Peyer's patch (tissue), 4 donors: ENCODE measurements at regions not wholly inside any gene's neighbourhood (a gene's known extent, or its start where the extent isn't known, plus 50 kb on each side); places are given as distances from the start of the nearest gene placed in this dataset.

Experiments used
- DNase-seq, 3 donors: peaks; one replicate each; pipeline ENCODE4 v3.0.0-alpha.2; 2017 to 2019
- H3K27ac ChIP-seq, 4 donors: fragments of 200-600 bp; sonication (generic); one replicate each; pipeline ENCODE4 v1.5.1; 2016 to 2019
- H3K27me3 ChIP-seq, 2 donors: fragments of 200-600 bp; sonication (generic); one replicate each; pipeline ENCODE4 v1.5.1; 2019
- H3K36me3 ChIP-seq, 3 donors: fragments of 200-600 bp; sonication (generic); one replicate each; pipeline ENCODE4 v1.5.1; 2016 to 2019
- H3K4me1 ChIP-seq, 4 donors: fragments of 200-600 bp; sonication (generic); one replicate each; pipeline ENCODE4 v1.5.1; 2016 to 2019
- H3K4me3 ChIP-seq, 4 donors: fragments of 200-600 bp; sonication (generic); 1 replicate in 3 of 4; 2 replicates in 1 of 4; pipeline ENCODE4 v1.5.1; 2016 to 2019; ENCODE audit warnings: mild to moderate bottlenecking in 1 of 4
- H3K9me3 ChIP-seq, 4 donors: fragments of 200-600 bp; sonication (generic); one replicate each; pipeline ENCODE4 v1.5.1; 2016 to 2019; ENCODE audit warnings: mild to moderate bottlenecking in 1 of 4
- POLR2A ChIP-seq, 2 donors: fragments of 450-650 bp; IDR thresholded peaks; one replicate each; pipeline ENCODE4 v1.5.1; 2017; ENCODE audit warnings: antibody characterized with exemption in 2 of 2, mild to moderate bottlenecking in 2 of 2, moderate library complexity in 2 of 2
- TF ChIP-seq, protein P1 (sequence below), 6 experiments: fragments of 450-650 bp in 4 of 6; fragments of 200-600 bp in 2 of 6; sonication (generic) in 1 of 6; IDR thresholded peaks; one replicate each; pipeline ENCODE4 v1.5.1; 2017 to 2019; ENCODE audit warnings: antibody characterized with exemption in 6 of 6, mild to moderate bottlenecking in 3 of 6, moderate library complexity in 1 of 6

DNA sequence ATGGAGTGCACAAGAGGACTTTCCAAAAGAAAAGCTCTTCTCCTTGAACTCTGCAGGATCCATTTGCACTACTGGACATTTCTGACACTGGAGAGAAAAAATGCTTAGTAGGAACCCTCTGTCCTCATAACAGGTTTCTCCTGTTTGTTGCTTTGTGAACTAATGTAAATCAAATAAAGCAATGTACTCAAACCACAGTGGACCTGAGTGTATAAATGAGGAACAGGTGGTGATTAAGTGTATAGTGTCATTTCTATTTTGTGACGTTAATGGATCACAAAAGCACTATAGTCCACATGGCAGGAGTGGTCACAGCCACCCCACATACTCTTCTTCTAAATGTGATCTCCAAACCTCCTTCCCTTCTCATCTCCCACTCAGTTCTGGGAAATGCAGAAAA lies 268.4 kb upstream of the DUSP10 start:
- H3K27ac ChIP-seq = no peak overlapping the region
- H3K36me3 ChIP-seq = no peaks in the 10 kb centered on the region
- DNase-seq = no peak
- no peaks in the 10 kb centered on the region for H3K9me3 ChIP-seq
- no peaks in the 10 kb centered on the region for H3K4me1 ChIP-seq
- H3K27me3 ChIP-seq = no peaks in the 10 kb centered on the region
- H3K4me3 ChIP-seq = no peak overlapping the region
- TF ChIP-seq, protein P1, sequence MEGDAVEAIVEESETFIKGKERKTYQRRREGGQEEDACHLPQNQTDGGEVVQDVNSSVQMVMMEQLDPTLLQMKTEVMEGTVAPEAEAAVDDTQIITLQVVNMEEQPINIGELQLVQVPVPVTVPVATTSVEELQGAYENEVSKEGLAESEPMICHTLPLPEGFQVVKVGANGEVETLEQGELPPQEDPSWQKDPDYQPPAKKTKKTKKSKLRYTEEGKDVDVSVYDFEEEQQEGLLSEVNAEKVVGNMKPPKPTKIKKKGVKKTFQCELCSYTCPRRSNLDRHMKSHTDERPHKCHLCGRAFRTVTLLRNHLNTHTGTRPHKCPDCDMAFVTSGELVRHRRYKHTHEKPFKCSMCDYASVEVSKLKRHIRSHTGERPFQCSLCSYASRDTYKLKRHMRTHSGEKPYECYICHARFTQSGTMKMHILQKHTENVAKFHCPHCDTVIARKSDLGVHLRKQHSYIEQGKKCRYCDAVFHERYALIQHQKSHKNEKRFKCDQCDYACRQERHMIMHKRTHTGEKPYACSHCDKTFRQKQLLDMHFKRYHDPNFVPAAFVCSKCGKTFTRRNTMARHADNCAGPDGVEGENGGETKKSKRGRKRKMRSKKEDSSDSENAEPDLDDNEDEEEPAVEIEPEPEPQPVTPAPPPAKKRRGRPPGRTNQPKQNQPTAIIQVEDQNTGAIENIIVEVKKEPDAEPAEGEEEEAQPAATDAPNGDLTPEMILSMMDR (IDR thresholded peaks at IDR 0.05) = no peak
- TF ChIP-seq POLR2A (IDR thresholded peaks at IDR 0.05) = no peak

DNA sequence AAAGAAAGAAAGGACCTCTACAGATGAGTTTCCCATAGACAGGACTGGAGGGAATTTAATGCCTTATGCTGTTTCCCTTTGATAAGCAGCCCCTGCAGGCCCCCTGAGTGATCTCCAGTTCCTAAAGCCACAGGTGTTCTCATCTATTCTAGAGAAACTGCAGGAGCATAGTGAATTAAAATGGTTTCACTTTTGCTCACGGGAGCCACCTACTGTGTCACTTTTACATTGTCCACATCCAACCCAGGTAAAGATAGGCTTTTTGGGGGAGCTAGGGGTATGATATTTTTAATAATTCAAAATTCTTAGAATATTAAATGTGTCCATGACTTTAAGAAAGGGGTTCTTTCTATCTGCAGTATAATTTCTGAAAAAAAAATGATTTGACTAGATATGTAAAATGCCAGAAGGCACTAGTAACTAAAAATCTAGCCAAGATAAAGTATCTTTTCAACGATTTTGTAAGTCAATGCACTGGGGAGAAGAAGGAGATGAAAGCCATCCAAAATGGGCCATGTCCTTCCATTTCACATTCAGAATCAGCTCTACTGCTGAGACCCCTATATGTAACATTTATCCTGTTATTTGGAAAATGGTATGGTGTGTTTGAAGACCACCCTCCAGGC lies 267.3 kb upstream of the DUSP10 start:
- TF ChIP-seq, protein P1 (IDR thresholded peaks at IDR 0.05) = peak in 5 of 6 experiments; percentile 9 to 31 (median 22)
- TF ChIP-seq POLR2A (IDR thresholded peaks at IDR 0.05) = no peak
- DNase-seq = peak in 1 of 3 donors; percentile 19
- no peaks in the 10 kb centered on the region for H3K27me3 ChIP-seq
- no peaks in the 10 kb centered on the region for H3K9me3 ChIP-seq
- no peak overlapping the region for H3K27ac ChIP-seq
- no peaks in the 10 kb centered on the region for H3K36me3 ChIP-seq
- H3K4me1 ChIP-seq = no peaks in the 10 kb centered on the region
- no peak overlapping the region for H3K4me3 ChIP-seq

DNA sequence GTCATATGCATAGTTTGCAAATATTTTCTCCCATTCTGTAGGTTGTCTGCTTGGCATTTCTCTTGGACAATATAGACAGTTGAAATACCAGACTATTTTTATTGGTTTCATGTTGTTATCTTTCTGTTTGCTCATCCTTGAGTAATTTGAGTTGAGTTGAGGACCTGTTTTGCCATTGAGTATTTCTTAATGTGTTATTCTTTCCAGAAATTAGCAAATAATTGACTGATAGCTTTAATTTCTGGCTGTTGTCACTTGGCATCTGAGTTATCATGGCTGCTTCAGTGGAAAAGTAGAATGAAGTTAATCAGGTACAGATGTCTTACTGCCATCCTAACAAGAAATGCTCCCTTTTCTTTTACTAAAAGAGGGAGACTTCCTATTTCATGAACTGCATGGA lies 264.8 kb upstream of the DUSP10 start:
- no peak overlapping the region for H3K27ac ChIP-seq
- H3K4me3 ChIP-seq = no peak overlapping the region
- no peaks in the 10 kb centered on the region for H3K27me3 ChIP-seq
- no peak for TF ChIP-seq POLR2A (IDR thresholded peaks at IDR 0.05)
- TF ChIP-seq, protein P1 (IDR thresholded peaks at IDR 0.05) = no peak
- no peaks in the 10 kb centered on the region for H3K4me1 ChIP-seq
- H3K36me3 ChIP-seq = no peaks in the 10 kb centered on the region
- no peak for DNase-seq
- H3K9me3 ChIP-seq = no peaks in the 10 kb centered on the region

DNA sequence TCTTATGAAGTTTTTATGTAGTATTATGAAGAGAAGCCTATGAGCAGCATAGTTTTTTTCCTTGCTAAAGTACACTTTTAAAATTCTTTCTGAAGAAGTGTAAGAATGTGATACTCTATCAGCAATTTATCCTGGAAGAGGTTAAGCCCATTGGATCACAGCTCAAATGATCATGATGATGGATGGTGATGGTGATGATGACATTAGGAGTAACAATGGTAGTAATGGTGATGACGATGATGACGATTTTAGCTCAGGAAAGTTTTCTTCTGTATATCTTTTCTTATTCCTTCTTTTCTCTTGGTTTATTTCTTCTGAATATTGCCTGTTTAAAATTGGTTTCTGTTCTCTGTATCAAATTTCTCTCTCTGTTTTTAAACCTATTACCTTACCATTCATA lies 262.9 kb upstream of the DUSP10 start:
- Histone ChIP-seq H3K4me1 (no peaks in the 10 kb centered on the region), H3K4me3 (no peak overlapping the region), H3K27me3 (no peaks in the 10 kb centered on the region), H3K36me3 (no peaks in the 10 kb centered on the region), H3K9me3 (no peaks in the 10 kb centered on the region), H3K27ac (no peak overlapping the region)
- no peak for DNase-seq
- no peak for TF ChIP-seq POLR2A (IDR thresholded peaks at IDR 0.05)
- TF ChIP-seq, protein P1 (IDR thresholded peaks at IDR 0.05) = no peak

DNA sequence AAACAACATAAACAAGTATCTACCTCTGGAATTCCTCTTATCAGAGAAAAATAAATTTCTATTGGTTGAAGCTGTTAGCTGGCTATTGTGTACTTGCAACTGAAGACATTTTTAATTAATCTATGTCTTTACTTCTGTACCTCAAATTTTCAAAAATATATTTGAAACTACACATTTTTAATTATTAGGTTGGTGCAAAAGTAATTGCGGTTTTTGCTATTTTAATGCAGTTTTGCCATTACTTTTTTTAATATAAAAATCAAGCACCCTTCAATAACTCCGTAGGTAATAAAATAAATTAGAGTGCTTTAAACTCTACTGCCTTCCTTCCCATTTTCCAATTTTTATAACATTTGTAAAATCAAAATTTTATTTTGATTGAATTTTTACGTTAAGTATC lies 262.1 kb upstream of the DUSP10 start:
- Histone ChIP-seq H3K27me3 (no peaks in the 10 kb centered on the region), H3K4me1 (no peaks in the 10 kb centered on the region), H3K9me3 (no peaks in the 10 kb centered on the region), H3K4me3 (no peak overlapping the region), H3K36me3 (no peaks in the 10 kb centered on the region), H3K27ac (no peak overlapping the region)
- DNase-seq = no peak
- no peak for TF ChIP-seq POLR2A (IDR thresholded peaks at IDR 0.05)
- TF ChIP-seq, protein P1 (IDR thresholded peaks at IDR 0.05) = no peak

DNA sequence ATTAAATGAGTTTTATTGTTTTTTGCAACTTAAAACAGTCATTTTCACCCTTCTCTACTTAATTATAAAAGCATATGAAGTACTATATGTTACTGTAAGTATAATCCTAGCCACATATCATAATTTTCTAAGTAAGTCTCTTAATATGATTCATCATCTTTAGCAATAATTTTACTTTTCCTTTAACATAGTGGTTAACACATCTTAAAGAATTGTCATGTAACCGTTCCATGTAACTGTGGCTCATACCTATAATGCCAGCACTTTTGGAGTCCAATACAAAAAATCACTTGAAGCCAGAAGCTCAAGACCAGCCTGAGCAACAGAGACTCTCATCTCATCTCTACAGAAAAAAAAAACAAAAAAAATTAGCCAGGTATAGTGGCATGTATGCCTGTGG lies 260.6 kb upstream of the DUSP10 start:
- Histone ChIP-seq H3K36me3 (no peaks in the 10 kb centered on the region), H3K4me1 (no peaks in the 10 kb centered on the region), H3K27ac (no peak overlapping the region), H3K9me3 (no peaks in the 10 kb centered on the region), H3K4me3 (no peak overlapping the region), H3K27me3 (no peaks in the 10 kb centered on the region)
- TF ChIP-seq, protein P1 (IDR thresholded peaks at IDR 0.05) = no peak
- no peak for TF ChIP-seq POLR2A (IDR thresholded peaks at IDR 0.05)
- no peak for DNase-seq
